CD4-positive, alpha-beta T cell treated with Interleukin-4 for 4 hours (primary cell): ENCODE measurements at regions not wholly inside any gene's neighbourhood (a gene's known extent, or its start where the extent isn't known, plus 50 kb on each side); places are given as distances from the start of the nearest gene placed in this dataset.

Experiments
- DNase-seq: peaks from one replicate; pipeline ENCODE4 v3.0.0-alpha.2; 2020

GRCh38 chr20:22305381-22305780 lies 279.0 kb downstream of the FOXA2 start:
- DNase-seq, result no peak

- DNase-seq, result no peak
These were observed 280.8 kb downstream of the FOXA2 start for GRCh38 chr20:22303523-22303922.

- no peak for DNase-seq
These were observed 282.3 kb downstream of the FOXA2 start for GRCh38 chr20:22302039-22302438.

- DNase-seq, result no peak
These were observed 290.5 kb downstream of the FOXA2 start for GRCh38 chr20:22293886-22294285.

- no peak for DNase-seq
These were observed 294.9 kb downstream of the FOXA2 start for GRCh38 chr20:22289442-22289841.

- DNase-seq, result no peak
These were observed 295.4 kb downstream of the FOXA2 start for GRCh38 chr20:22288957-22289356.

GRCh38 chr20:22288156-22288555 lies 296.2 kb downstream of the FOXA2 start:
- no peak for DNase-seq

- no peak for DNase-seq
These were observed 298.8 kb downstream of the FOXA2 start for GRCh38 chr20:22285555-22285954.

GRCh38 chr20:22282696-22283095 lies 301.7 kb downstream of the FOXA2 start:
- DNase-seq, result no peak

- no peak for DNase-seq
These were observed 310.0 kb downstream of the FOXA2 start for GRCh38 chr20:22274330-22274729.

GRCh38 chr20:22268675-22269074 lies 315.7 kb downstream of the FOXA2 start:
- DNase-seq, result no peak

GRCh38 chr20:22264917-22265316 lies 319.5 kb downstream of the FOXA2 start:
- DNase-seq, result no peak

- no peak for DNase-seq
These were observed 323.9 kb downstream of the FOXA2 start for GRCh38 chr20:22260506-22260905.

GRCh38 chr20:22257912-22258311 lies 326.5 kb downstream of the FOXA2 start:
- DNase-seq, result no peak

GRCh38 chr20:22248051-22248667 lies 336.2 kb downstream of the FOXA2 start:
- DNase-seq, result no peak

GRCh38 chr20:22245139-22245538 lies 339.2 kb downstream of the FOXA2 start:
- no peak for DNase-seq

GRCh38 chr20:22243067-22243466 lies 341.3 kb downstream of the FOXA2 start:
- DNase-seq, result no peak

GRCh38 chr20:22241609-22242008 lies 342.8 kb downstream of the FOXA2 start:
- DNase-seq, result no peak

- DNase-seq, result no peak
These were observed 351.4 kb downstream of the FOXA2 start for GRCh38 chr20:22232923-22233322.

GRCh38 chr20:22232473-22232872 lies 351.9 kb downstream of the FOXA2 start:
- DNase-seq, result no peak

- DNase-seq, result no peak
These were observed 357.3 kb downstream of the FOXA2 start for GRCh38 chr20:22226849-22227700.

GRCh38 chr20:22223236-22223635 lies 361.1 kb downstream of the FOXA2 start:
- no peak for DNase-seq

- DNase-seq, result no peak
These were observed 366.5 kb downstream of the FOXA2 start for GRCh38 chr20:22217712-22218352.

- DNase-seq, result no peak
These were observed 367.4 kb downstream of the FOXA2 start for GRCh38 chr20:22216984-22217383.
